IPS-NIHi7 (cell line): ENCODE measurements at regions not wholly inside any gene's neighbourhood (a gene's known extent, or its start where the extent isn't known, plus 50 kb on each side); places are given as distances from the start of the nearest gene placed in this dataset.
A peak's percentile ranks its signal among the peaks of the same experiment; 100 is the strongest.
"Not testable (repeated sequence)": the region's sequence is repeated elsewhere in the genome, so short reads cannot be mapped to it uniquely, and the experiment has no call there.

ENCODE experiments used
- DNase-seq: peaks from one replicate; pipeline ENCODE4 v3.0.0; 2012; ENCODE audit warnings: mixed read lengths; ENCODE audit errors: extremely low spot score

DNA sequence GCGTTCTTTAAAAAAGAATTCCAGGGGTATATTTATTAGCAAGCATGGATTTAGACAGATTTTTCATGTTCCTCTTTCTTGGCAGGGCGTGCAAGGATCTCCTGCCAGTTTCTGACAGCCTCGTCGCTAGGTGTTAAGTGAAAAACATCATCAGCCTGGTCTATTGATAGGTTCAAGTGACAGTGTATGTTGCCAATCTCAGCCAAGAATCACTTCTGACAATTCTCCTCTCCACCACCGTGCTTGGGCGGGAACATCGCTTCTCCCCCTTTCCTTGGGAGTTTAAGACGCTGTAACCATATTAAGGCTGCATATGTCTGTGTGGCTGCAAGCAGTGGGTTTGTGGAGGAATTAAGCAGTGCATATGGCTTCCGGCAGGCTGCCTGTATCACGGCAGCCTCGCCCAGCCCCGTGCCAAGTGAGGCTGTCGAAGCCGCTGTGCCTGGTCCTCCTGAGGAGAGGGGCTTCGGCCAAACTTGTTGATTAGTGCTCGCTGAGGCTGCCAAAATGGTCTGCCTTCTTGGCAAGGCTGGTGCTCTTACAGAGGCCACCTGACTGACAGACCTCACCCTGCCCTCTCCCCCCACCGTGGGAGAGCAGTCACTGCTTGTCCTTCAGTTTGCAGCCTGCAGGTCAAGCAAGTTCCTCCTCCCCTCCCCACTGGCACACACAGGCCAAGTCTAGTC, 132.2 kb upstream of the MPHOSPH6 start:
- DNase-seq: no peak

DNA sequence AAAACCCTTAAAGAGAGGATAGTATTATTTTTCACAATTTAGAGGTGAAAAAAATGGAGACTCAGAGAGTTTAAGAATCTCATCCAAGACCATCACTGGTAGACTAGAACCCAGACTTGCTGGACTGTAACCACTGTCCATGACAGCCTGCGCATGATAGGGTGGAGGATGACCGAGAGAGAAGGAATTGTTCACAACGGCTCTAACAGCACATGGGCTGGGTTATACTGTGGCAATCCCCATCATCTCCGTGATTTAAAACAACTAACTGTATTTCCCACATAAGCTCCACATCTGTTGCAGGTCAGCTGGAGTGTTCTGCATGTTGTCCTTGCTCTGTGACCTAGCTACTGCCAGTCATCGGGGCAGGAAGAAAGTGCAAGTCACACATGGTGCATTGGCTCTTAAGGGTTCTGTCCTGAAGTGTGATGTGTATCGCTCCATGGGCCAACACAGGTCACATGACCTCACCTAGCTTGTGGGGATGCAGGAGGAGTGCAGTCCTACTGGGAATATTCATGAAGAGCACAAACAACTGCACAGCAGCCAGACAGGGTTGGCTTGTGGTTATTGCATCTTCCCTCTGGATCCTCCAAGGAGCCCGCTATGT, 131.2 kb upstream of the MPHOSPH6 start:
- no peak for DNase-seq

- no peak for DNase-seq
Observed at GRCh38 chr16:82300374-82300951, 130.4 kb upstream of the MPHOSPH6 start.

DNA sequence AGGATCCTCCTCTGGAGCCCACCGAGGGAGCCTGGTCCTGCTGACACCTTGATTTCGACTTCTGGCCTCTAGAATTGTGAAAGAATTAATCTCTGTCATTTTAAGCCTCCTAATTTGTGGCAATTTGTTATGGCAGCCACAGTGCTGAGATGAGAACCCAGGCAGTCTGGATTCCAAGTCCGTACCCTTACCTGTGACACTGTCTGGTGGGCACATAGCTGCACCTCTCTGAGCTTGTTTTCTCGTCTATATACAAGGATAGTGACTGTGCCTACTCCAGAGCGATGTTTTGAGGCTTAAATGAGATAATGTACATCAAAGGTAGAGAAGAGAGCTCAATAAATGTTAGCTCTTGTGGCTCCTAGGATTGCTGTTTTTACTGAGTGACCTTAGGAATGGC, 128.4 kb upstream of the MPHOSPH6 start:
- DNase-seq: no peak

DNA sequence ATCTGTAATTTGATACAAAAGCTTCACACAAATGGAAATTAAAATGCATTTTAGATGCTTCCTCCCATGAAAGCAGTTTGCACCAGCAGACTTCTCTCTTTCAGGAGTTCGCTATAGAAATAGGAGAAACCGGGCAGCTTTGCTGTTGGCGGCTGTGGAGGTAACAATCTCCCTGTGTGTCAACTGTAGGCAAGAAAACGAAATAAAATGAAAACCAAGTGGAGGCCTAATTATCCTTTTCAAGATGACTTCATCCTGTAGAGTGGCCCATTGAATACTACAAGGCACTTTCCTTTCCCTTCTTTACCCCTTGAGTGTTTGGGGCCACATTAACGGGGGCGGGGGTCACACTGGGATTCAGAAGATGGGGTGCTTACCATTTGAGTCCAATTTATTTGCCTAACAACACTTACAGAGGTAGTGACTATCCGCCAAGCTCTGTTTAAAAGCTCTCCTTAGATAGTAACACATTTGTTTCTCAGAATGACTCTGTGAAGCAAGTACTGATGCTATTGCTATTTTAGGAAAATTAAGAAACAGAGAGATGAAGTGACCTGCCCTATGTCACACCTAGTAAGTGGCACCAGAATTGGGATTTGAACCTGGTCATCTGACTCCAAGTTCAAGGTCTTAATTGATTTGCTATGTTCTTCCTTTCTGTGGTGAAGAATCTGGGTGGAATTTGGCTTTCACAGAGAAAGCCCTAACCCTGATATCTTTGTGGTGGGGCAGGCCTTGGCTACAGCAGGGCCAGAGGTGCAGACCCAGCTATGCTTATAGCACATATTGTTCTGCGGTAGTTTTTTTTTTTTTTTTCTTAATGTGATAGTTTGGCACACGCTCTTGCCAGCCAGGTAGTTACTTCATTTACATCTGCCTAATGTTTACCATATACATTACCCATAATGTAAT, 125.5 kb upstream of the MPHOSPH6 start:
- DNase-seq: no peak

DNA sequence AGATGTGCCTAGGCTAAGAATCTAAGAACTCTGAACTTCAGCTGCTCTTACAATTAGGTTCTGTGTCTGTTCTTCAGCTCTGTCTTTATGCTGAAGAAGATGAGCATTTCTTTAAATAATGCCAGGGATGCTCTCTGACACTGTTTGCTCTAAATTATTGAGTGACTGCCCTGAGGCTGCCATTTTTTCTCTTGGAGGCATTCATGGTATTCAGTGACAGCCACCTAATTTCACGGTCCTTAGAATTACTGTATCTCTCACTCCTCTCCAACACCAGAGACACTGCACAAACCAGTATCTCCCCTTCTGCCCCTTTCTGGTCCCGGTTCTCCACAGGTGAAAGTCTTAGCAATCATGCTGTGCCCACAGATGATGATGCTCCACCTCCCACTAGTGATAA, 123.6 kb upstream of the MPHOSPH6 start:
- no peak for DNase-seq

- no peak for DNase-seq
Observed at GRCh38 chr16:82287937-82288336, 117.9 kb upstream of the MPHOSPH6 start.

GRCh38 chr16:82282662-82283061, 112.6 kb upstream of the MPHOSPH6 start:
- no peak for DNase-seq

DNA sequence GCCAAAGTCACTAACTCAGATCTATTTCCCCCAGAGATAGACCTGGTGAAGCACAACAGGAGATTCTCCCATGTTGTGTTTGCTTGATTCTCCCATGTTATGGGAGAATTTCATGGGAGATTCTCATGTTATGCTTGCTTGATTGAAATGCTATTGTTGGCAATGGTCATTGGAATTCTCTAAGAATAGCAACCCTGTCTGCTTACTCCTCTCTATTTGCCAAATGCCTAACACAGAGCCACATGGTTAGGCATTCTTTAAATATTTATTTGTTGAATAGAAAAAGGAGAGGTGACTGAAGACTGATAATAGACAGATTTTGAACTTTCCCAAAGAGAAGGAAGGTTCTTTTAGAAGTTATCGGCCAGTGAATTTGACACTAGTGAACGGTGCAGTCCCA, 111.5 kb upstream of the MPHOSPH6 start:
- DNase-seq: no peak

DNA sequence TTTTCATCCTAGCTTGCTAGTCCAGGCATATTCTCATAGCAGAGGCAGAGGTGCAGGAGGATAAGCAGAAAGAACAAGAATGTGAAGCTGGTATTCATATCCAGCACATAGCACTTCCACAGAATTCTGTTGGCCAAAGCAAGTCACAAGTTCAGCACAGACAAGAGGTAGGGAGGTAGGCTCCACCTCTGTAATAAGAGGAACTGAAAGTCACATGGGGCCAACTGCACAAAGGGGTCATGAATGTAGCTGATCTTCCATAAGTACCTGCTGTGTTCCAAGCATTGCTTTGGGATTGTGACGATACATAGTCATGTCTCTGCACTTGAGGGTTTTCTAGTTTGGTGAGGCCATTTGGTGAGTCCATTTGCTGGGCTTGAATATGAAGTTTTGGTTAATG, 110.8 kb upstream of the MPHOSPH6 start:
- DNase-seq: no peak

- not testable (repeated sequence) for DNase-seq
Observed at GRCh38 chr16:82275349-82275748, 105.3 kb upstream of the MPHOSPH6 start.

DNA sequence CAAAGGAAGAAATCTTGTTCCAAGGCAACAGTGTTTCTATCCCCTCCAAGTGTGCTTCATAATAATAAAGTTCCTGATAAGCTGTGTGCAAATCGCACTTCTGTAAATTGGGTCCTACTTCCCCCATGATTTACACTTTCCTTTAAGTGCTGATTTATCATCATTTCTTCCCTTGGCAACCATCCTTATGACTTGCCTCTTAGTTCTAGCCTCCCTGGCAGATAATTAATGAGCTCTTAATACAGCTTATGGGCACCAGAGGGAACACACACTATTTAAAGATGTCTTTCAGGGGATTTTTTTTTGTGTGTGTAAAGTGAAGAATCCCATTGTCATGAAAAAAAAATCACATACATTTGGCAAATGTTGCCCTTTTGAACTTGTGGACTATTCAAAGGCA, 101.6 kb upstream of the MPHOSPH6 start:
- DNase-seq: no peak

- DNase-seq: not testable (repeated sequence)
Observed at GRCh38 chr16:82267675-82268074, 97.7 kb upstream of the MPHOSPH6 start.

DNA sequence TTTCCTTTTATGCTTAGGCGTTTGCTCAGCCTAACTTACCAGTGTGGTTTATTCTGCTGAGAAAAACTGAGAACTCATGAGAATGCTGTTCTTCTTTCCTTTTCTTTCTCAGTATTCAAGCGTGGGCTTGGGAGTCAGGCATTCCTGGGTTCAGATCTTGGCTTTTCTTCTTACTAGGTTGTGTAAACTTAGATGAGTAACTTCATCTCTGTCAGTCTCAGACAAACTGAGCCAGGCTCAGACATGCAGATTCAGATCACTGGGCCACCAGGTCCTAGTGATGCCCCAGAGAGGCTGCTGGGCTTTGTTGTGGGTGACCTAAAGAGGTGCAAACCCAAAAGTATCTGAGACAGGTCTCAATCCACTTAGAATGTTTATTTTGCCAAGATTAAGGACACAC, 95.8 kb upstream of the MPHOSPH6 start:
- no peak for DNase-seq

- DNase-seq: no peak
Observed at GRCh38 chr16:82264756-82265155, 94.7 kb upstream of the MPHOSPH6 start.

DNA sequence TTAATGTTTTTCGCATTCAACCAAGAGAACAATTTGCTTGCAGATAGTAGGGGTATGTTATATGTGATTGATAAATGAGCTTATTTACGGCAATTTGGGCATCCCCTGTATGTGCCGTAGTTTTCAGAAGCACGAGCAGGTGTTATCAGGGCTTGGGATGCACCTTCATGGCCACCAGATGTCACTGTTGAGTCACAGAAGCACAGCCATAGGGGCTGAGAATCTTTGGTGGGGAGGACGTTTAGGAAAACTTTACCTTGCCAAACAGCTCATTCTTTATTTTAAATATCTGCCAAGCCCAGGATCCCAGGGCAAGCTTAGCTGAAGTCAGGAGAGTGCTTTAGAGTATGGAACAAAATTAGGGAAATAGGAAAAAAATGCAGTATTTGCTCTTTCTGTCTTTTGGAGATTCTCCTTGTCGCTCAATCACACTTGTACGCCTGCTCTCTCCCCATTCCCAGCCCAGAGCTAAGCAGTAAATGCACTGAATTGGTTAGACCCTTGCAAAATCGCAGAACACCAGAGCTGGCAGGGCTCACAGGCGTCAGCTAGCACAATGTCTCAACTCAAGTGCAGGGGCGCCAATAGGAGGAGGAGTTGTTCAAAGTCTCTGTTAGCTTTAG, 93.6 kb upstream of the MPHOSPH6 start:
- peak; percentile 83 for DNase-seq

DNA sequence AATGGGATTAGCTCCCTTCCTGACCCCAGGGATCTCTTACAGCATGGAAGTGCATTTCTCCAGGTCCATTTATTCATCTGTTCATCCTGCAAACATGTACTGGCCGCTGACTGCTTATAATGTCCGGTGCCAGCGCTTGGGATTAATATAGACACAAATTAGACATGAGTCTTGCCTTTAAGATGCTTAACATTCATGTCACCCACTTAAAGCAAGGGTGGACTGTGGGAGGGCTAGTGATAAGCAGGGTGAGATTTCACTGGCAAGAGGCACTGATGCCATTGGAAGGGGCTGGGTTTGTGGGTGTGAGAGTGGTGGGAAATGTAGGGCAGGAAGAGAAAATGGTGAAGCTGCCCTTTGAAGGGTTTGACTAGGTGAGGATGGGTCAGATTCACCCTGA, 92.2 kb upstream of the MPHOSPH6 start:
- DNase-seq: no peak

DNA sequence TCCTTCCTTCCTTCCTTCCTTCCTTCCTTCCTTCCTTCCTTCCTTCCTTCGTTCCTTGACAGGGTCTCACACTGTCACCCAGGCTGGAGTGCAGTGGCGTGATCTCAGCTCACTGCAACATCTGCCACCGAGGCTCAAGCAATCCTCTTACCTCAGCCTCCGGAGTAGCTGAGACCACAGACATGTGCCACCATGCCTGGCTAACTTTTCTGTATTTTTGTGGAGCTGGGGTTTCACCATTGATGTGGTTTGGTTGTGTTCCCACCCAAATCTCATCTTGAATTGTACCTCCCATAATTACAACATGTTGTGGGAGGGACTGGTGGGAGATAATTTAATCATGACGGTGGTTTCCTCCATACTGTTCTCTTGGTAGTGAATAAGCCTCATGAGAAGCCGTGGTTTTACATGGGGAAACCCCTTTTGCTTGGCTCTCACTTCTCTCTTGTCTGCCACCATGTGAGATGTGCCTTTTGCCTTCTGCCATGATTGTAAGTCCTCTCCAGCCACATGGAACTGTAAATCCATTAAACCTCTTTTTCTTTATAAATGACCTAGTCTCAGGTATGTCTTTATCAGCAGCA, 90.3 kb upstream of the MPHOSPH6 start:
- no peak for DNase-seq

DNA sequence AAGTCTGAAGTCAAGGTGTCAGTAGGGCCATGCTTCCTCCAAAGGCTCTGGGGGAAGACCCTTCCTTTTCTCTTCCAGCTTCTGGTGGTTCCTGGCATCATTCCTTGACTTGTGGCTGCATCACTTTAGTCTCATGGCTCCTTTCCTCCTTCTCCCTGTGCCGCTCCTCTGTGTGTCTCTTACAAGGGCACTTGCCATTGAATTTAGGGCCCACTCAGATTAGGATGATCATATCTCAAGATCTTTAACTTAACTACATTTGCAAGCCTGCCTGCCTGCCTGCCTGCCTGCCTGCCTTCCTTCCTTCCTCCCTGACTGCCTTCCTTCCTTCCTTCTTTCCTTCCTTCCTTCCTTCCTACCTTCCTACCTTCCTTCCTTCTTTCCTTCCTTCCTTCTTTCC, 89.7 kb upstream of the MPHOSPH6 start:
- DNase-seq: no peak

DNA sequence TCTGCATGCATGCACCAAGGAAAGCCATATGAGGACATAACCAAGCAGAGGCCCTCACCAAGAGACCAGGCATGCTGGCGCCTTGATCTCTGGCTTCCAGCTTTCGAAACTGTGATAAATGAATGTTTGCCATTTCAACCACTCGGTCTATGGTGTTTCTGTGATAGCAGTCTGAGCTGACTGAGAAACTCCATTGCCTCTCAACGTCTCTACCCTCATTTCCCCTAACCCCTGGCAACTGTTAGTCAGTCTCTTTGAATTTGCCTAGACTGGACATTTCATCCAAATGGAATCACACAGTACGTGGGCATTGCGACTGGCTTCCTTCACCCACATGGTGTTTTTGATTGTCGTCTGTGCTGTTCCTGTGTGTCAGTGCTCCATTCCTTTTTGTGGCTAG, 88.0 kb upstream of the MPHOSPH6 start:
- DNase-seq: no peak

- DNase-seq: no peak
Observed at GRCh38 chr16:82252582-82252981, 82.6 kb upstream of the MPHOSPH6 start.

DNA sequence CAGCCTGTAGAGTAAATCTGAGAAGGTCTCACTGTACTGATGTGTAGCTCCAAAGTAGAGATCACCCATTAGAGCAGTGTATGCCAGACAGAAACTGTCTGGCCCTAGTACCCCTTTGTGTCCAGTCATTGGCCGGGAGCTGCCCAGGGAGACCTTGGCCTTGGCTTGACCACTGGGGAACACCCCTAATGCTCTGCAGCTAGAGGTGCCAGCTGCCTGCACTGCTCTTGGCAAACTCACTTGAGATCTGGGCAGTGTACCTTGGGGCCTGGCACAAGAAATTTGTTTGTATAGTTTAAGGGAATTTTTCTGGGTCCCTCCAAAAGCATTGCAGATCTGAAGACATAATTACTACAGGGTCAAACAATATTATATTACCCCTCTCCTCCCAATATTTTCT, 78.7 kb upstream of the MPHOSPH6 start:
- DNase-seq: no peak
